ENCODE measurements at regions not wholly inside any gene's neighbourhood (a gene's known extent, or its start where the extent isn't known, plus 50 kb on each side); places are given as distances from the start of the nearest gene placed in this dataset.
A peak's percentile ranks its signal among the peaks of the same experiment; 100 is the strongest.

- no peak for DNase-seq
- H3K9me3 ChIP-seq = no peaks in the 10 kb centered on the region
- 0 out of 2 replicates have a peak, but pooled peaks cover 3% of the 10 kb centered on the region for H3K4me1 ChIP-seq
- no peaks in the 10 kb centered on the region for H3K27me3 ChIP-seq
- H3K36me3 ChIP-seq = no peaks in the 10 kb centered on the region
- H3K4me3 ChIP-seq (ENCODE audit: low read depth, low read length) = no peak overlapping the region
- no peak for TF ChIP-seq CTCF (IDR thresholded peaks at IDR 0.05; ENCODE audit: low read depth, low read length)
These were observed 2253.2 kb upstream of the TENM3 start for GRCh38 chr4:179989975-179990374.

- no peak for TF ChIP-seq CTCF (IDR thresholded peaks at IDR 0.05; ENCODE audit: low read depth, low read length)
- no peaks in the 10 kb centered on the region for H3K9me3 ChIP-seq
These were observed 2233.9 kb upstream of the TENM3 start for GRCh38 chr4:180009316-180009715.

GRCh38 chr4:180028682-180029081 lies 2214.5 kb upstream of the TENM3 start:
- peak; percentile 82 for DNase-seq
- no peak overlapping the region for H3K4me3 ChIP-seq (ENCODE audit: low read depth, low read length)
- H3K27me3 ChIP-seq = no peaks in the 10 kb centered on the region
- H3K9me3 ChIP-seq = no peaks in the 10 kb centered on the region
- peak; percentile 82 for TF ChIP-seq CTCF (IDR thresholded peaks at IDR 0.05; ENCODE audit: low read depth, low read length)
- no peaks in the 10 kb centered on the region for H3K4me1 ChIP-seq
- H3K36me3 ChIP-seq = no peaks in the 10 kb centered on the region

More at GRCh38 chr4:180009316-180009715, 2233.9 kb upstream of the TENM3 start:
- H3K36me3 ChIP-seq = no peaks in the 10 kb centered on the region
- H3K4me1 ChIP-seq = no peaks in the 10 kb centered on the region
- no peak for DNase-seq
- H3K4me3 ChIP-seq (ENCODE audit: low read depth, low read length) = no peak overlapping the region
- H3K27me3 ChIP-seq = no peaks in the 10 kb centered on the region

GRCh38 chr4:180031330-180031729 lies 2211.9 kb upstream of the TENM3 start:
- no peaks in the 10 kb centered on the region for H3K9me3 ChIP-seq
- no peak for DNase-seq
- TF ChIP-seq CTCF (IDR thresholded peaks at IDR 0.05; ENCODE audit: low read depth, low read length) = no peak
- no peaks in the 10 kb centered on the region for H3K4me1 ChIP-seq
- no peak overlapping the region for H3K4me3 ChIP-seq (ENCODE audit: low read depth, low read length)
- no peaks in the 10 kb centered on the region for H3K36me3 ChIP-seq
- no peaks in the 10 kb centered on the region for H3K27me3 ChIP-seq

- no peak overlapping the region for H3K4me3 ChIP-seq (ENCODE audit: low read depth, low read length)
- no peaks in the 10 kb centered on the region for H3K4me1 ChIP-seq
- H3K27me3 ChIP-seq = no peaks in the 10 kb centered on the region
- TF ChIP-seq CTCF (IDR thresholded peaks at IDR 0.05; ENCODE audit: low read depth, low read length) = no peak
- no peaks in the 10 kb centered on the region for H3K36me3 ChIP-seq
- DNase-seq = no peak
- no peaks in the 10 kb centered on the region for H3K9me3 ChIP-seq
These were observed 2201.6 kb upstream of the TENM3 start for GRCh38 chr4:180041576-180041975.

- Histone ChIP-seq H3K4me1 (no peaks in the 10 kb centered on the region), H3K27me3 (no peaks in the 10 kb centered on the region), H3K36me3 (no peaks in the 10 kb centered on the region), H3K4me3 (ENCODE audit: low read depth, low read length) (no peak overlapping the region), H3K9me3 (no peaks in the 10 kb centered on the region)
- TF ChIP-seq CTCF (IDR thresholded peaks at IDR 0.05; ENCODE audit: low read depth, low read length) = no peak
- no peak for DNase-seq
These were observed 2190.6 kb upstream of the TENM3 start for GRCh38 chr4:180052629-180053028.
